ENCODE measurements at regions not wholly inside any gene's neighbourhood (a gene's known extent, or its start where the extent isn't known, plus 50 kb on each side); places are given as distances from the start of the nearest gene placed in this dataset.

DNA sequence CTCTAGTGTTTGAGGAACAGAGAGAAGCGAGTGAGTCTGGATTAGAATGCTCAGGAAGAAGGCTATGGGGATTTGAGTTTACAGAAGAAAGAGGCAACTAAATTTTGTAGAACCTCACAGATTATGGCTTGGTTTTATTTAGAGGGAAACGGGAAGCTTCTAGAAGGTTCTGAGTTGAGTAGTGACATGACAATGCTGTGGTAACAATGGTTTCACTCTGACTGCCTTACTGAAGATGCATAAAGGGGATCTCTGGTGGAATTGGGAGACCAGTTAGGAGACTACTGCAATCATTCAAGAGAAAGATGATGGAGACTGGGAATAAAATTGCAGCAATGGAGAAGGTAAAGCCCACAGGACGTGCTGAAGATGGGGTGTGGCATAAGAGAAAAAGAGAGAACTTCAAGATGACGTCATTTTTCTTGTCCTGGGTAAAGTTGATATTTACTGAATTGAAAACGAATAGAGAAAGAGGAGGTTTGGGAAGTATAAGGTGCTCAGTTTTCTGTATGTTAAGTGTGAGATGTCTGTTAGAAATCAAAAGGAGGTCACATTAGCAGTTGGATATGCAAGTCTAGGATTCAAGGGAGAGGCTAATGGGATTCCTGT is 710.1 kb upstream of the NRSN1 start:
- no peak for FAIRE-seq
- intact Hi-C loops (cut with micrococcal nuclease): no loop called here
- no TSS peak for BruUV-seq (replicated peaks)

More for the DNA sequence above, 710.1 kb upstream of the NRSN1 start:
- dilution Hi-C loops (cut with MboI; ENCODE audit: extremely low pct_ligation_motif_present, low sequenced_read_pairs): no loop called here
- Histone ChIP-seq H3K9me3 (replicated peaks; ENCODE audit: control insufficient read depth, insufficient read depth, low read length) (no peaks in the 10 kb centered on the region), H3K4me3 (replicated peaks in 1 of 3; ENCODE audit: insufficient read depth in 1 of 3, low read depth in 1 of 3, low read length in 3 of 3) (no peak overlapping the region), H3K79me2 (ENCODE audit: control insufficient read depth, insufficient read depth, low read length) (no peaks in the 10 kb centered on the region), H3K4me2 (ENCODE audit: insufficient read depth, low read length) (no peak overlapping the region), H3K27ac (ENCODE audit: insufficient read depth, low read depth, low read length) (no peak overlapping the region), H2AFZ (ENCODE audit: low read depth, low read length) (no peak overlapping the region), H3K9me1 (replicated peaks; ENCODE audit: control insufficient read depth, extremely low read depth, insufficient read depth, low read length) (no peaks in the 10 kb centered on the region), H3K36me3 (ENCODE audit: control insufficient read depth in 2 of 2, extremely low read depth in 1 of 2, insufficient read depth in 2 of 2, low read length in 2 of 2) (no peaks in the 10 kb centered on the region), H3K9ac (replicated peaks; ENCODE audit: extremely low read depth, insufficient read depth, low read length) (no peak overlapping the region), H3K27me3 (ENCODE audit: control insufficient read depth in 2 of 2, insufficient read depth in 2 of 2, low read length in 2 of 2) (no peaks in the 10 kb centered on the region), H3K4me1 (ENCODE audit: control insufficient read depth, extremely low read depth, insufficient read depth, low read length) (peaks cover 6% of the 10 kb centered on the region), H4K20me1 (replicated peaks; ENCODE audit: control insufficient read depth, extremely low read depth, insufficient read depth, low read length) (no peaks in the 10 kb centered on the region)
- no peak for DNase-seq (ENCODE audit: low read depth, low spot score)
- POLR2A ChIA-PET: no interaction called here
- TF ChIP-seq, protein P1, sequence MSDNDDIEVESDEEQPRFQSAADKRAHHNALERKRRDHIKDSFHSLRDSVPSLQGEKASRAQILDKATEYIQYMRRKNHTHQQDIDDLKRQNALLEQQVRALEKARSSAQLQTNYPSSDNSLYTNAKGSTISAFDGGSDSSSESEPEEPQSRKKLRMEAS (IDR thresholded peaks at IDR 0.05; ENCODE audit: insufficient read depth, insufficient read length): no peak
- TF ChIP-seq EZH2 (IDR thresholded peaks at IDR 0.05; ENCODE audit: borderline replicate concordance, low read depth, low read length, severe bottlenecking): no peak
- TF ChIP-seq, protein P2, sequence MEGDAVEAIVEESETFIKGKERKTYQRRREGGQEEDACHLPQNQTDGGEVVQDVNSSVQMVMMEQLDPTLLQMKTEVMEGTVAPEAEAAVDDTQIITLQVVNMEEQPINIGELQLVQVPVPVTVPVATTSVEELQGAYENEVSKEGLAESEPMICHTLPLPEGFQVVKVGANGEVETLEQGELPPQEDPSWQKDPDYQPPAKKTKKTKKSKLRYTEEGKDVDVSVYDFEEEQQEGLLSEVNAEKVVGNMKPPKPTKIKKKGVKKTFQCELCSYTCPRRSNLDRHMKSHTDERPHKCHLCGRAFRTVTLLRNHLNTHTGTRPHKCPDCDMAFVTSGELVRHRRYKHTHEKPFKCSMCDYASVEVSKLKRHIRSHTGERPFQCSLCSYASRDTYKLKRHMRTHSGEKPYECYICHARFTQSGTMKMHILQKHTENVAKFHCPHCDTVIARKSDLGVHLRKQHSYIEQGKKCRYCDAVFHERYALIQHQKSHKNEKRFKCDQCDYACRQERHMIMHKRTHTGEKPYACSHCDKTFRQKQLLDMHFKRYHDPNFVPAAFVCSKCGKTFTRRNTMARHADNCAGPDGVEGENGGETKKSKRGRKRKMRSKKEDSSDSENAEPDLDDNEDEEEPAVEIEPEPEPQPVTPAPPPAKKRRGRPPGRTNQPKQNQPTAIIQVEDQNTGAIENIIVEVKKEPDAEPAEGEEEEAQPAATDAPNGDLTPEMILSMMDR (IDR thresholded peaks at IDR 0.05; ENCODE audit: extremely low read depth in 1 of 2, insufficient read depth in 1 of 2, low read depth in 1 of 2, low read length in 2 of 2): no peak
- TF ChIP-seq FOS (IDR thresholded peaks at IDR 0.05; ENCODE audit: borderline replicate concordance, insufficient read depth, low read length): no peak
- no peak for TF ChIP-seq GATA2 (IDR thresholded peaks at IDR 0.05; ENCODE audit: insufficient read depth, insufficient read length, low read depth, low read length)
- TF ChIP-seq POLR2AphosphoS5 (IDR thresholded peaks at IDR 0.05; ENCODE audit: insufficient read depth, low read depth, low read length): no peak
- no peak for TF ChIP-seq JUN (IDR thresholded peaks at IDR 0.05; ENCODE audit: borderline replicate concordance, insufficient read depth, insufficient read length, low read depth)
- no peak for TF ChIP-seq MYC (IDR thresholded peaks at IDR 0.05; ENCODE audit: low read depth, low read length)
- TF ChIP-seq POLR2A (IDR thresholded peaks at IDR 0.05; ENCODE audit: low read depth, low read length): no peak
- CTCF ChIA-PET: interaction anchor here (0.6 kb wide), 1 partner anchor 486 kb away, joined by 3 read pairs; no protein-coding TSS in a partner anchor
